ENCODE measurements at regions not wholly inside any gene's neighbourhood (a gene's known extent, or its start where the extent isn't known, plus 50 kb on each side); places are given as distances from the start of the nearest gene placed in this dataset.

DNA sequence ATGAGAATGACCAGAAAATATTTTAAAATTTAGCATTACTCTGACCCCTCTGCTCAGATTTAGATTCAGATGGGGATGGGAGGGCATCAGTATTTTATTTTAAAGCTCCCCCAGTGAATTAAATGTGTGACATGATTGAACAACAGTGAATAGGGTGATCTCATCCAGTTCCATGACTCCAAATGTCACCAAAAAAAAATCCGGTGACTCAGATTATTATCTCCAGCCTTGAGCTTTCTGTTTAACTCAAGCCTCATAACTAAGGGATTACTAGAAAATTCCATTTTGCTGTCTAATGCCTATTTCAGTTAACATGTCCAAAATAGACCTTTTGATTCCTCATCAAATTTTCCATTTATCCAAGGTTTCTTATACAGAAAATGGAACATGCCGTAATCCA, 121.8 kb upstream of the TMEM47 start:
- no peaks in the 10 kb centered on the region for H3K9me3 ChIP-seq (replicated peaks; ENCODE audit: control insufficient read depth, insufficient read depth, low read length)
- no peaks in the 10 kb centered on the region for H3K79me2 ChIP-seq (ENCODE audit: control insufficient read depth, insufficient read depth, low read length)
- no peaks in the 10 kb centered on the region for H3K36me3 ChIP-seq (ENCODE audit: control insufficient read depth in 2 of 2, extremely low read depth in 1 of 2, insufficient read depth in 2 of 2, low read length in 2 of 2)
- dilution Hi-C loops (cut with MboI; ENCODE audit: extremely low pct_ligation_motif_present, low sequenced_read_pairs) (no loop called here), intact Hi-C loops (cut with micrococcal nuclease) (no loop called here)
- H3K4me1 ChIP-seq (ENCODE audit: control insufficient read depth, extremely low read depth, insufficient read depth, low read length) = no peaks in the 10 kb centered on the region
- no peak overlapping the region for H3K4me3 ChIP-seq (replicated peaks in 1 of 3; ENCODE audit: insufficient read depth in 1 of 3, low read depth in 1 of 3, low read length in 3 of 3)
- ChIA-PET POLR2A (no interaction called here), CTCF (no interaction called here)
- no peaks in the 10 kb centered on the region for H4K20me1 ChIP-seq (replicated peaks; ENCODE audit: control insufficient read depth, extremely low read depth, insufficient read depth, low read length)
- no TSS peak for BruUV-seq (replicated peaks)
- TF ChIP-seq CTCF (IDR thresholded peaks at IDR 0.05; ENCODE audit: extremely low read depth in 1 of 2, insufficient read depth in 1 of 2, low read depth in 1 of 2, low read length in 2 of 2) (no peak), FOS (IDR thresholded peaks at IDR 0.05; ENCODE audit: borderline replicate concordance, insufficient read depth, low read length) (no peak), GATA2 (IDR thresholded peaks at IDR 0.05; ENCODE audit: insufficient read depth, insufficient read length, low read depth, low read length) (no peak), POLR2A (IDR thresholded peaks at IDR 0.05; ENCODE audit: low read depth, low read length) (no peak), JUN (IDR thresholded peaks at IDR 0.05; ENCODE audit: borderline replicate concordance, insufficient read depth, insufficient read length, low read depth) (no peak), MYC (IDR thresholded peaks at IDR 0.05; ENCODE audit: low read depth, low read length) (no peak), POLR2AphosphoS5 (IDR thresholded peaks at IDR 0.05; ENCODE audit: insufficient read depth, low read depth, low read length) (no peak), EZH2 (IDR thresholded peaks at IDR 0.05; ENCODE audit: borderline replicate concordance, low read depth, low read length, severe bottlenecking) (no peak)
- TF ChIP-seq, protein P1, sequence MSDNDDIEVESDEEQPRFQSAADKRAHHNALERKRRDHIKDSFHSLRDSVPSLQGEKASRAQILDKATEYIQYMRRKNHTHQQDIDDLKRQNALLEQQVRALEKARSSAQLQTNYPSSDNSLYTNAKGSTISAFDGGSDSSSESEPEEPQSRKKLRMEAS (IDR thresholded peaks at IDR 0.05; ENCODE audit: insufficient read depth, insufficient read length) = no peak
- FAIRE-seq (no peak), DNase-seq (ENCODE audit: low read depth, low spot score) (no peak)
- H3K9me1 ChIP-seq (replicated peaks; ENCODE audit: control insufficient read depth, extremely low read depth, insufficient read depth, low read length) = no peaks in the 10 kb centered on the region
- H2AFZ ChIP-seq (ENCODE audit: low read depth, low read length) = no peak overlapping the region
- H3K4me2 ChIP-seq (ENCODE audit: insufficient read depth, low read length) = no peak overlapping the region
- H3K9ac ChIP-seq (replicated peaks; ENCODE audit: extremely low read depth, insufficient read depth, low read length) = no peak overlapping the region
- no peaks in the 10 kb centered on the region for H3K27me3 ChIP-seq (ENCODE audit: control insufficient read depth in 2 of 2, insufficient read depth in 2 of 2, low read length in 2 of 2)
- no peak overlapping the region for H3K27ac ChIP-seq (ENCODE audit: insufficient read depth, low read depth, low read length)

Data from endothelial cell of umbilical vein (primary cell).